Neural progenitor cell (in vitro differentiated cells): ENCODE measurements at regions not wholly inside any gene's neighbourhood (a gene's known extent, or its start where the extent isn't known, plus 50 kb on each side); places are given as distances from the start of the nearest gene placed in this dataset.

Experiments used
- DNase-seq: peaks from one replicate; pipeline ENCODE4 v3.0.0-alpha.2; 2016; ENCODE audit warnings: low spot score
- H2AFZ ChIP-seq: fragments of 200-600 bp; sonication (generic); replicated peaks from 2 replicates; pipeline ENCODE4 v1.6.1; 2016; ENCODE audit warnings: antibody characterized with exemption
- H3F3A ChIP-seq: fragments of 200-600 bp; sonication (generic); 2 replicates; pipeline ENCODE4 v1.6.1; 2016; ENCODE audit warnings: antibody characterized with exemption, low read depth
- H3K27ac ChIP-seq: fragments of 200-600 bp; sonication (generic); 2 replicates; pipeline ENCODE4 v1.5.1; 2016; ENCODE audit warnings: mild to moderate bottlenecking
- H3K27me3 ChIP-seq: fragments of 200-600 bp; sonication (generic); 2 replicates; pipeline ENCODE4 v1.6.1; 2016; ENCODE audit warnings: mild to moderate bottlenecking, moderate library complexity
- H3K36me3 ChIP-seq: fragments of 200-600 bp; sonication (generic); 2 replicates; pipeline ENCODE4 v1.5.1; 2016
- H3K4me1 ChIP-seq: fragments of 200-600 bp; sonication (generic); 2 replicates; pipeline ENCODE4 v1.6.1; 2016; ENCODE audit warnings: mixed run types
- H3K4me2 ChIP-seq: fragments of 200-600 bp; sonication (generic); 2 replicates; pipeline ENCODE4 v1.6.1; 2016
- H3K4me3 ChIP-seq: fragments of 200-600 bp; sonication (generic); 2 replicates; pipeline ENCODE4 v1.5.1; 2016
- H3K79me2 ChIP-seq: fragments of 200-600 bp; sonication (generic); 2 replicates; pipeline ENCODE4 v1.6.1; 2016; ENCODE audit warnings: low read depth
- H3K9ac ChIP-seq: fragments of 200-600 bp; sonication (generic); 2 replicates; pipeline ENCODE4 v1.6.1; 2016
- H3K9me3 ChIP-seq: fragments of 200-600 bp; sonication (generic); 2 replicates; pipeline ENCODE4 v1.5.1; 2016; ENCODE audit warnings: low read depth
- H4K20me1 ChIP-seq: fragments of 200-600 bp; sonication (generic); 2 replicates; pipeline ENCODE4 v1.6.1; 2016; ENCODE audit warnings: low read depth
- H3K27ac Mint-ChIP-seq: 3 replicates; pipeline ENCODE4 v1.8.0; 2021; ENCODE audit warnings: mixed read lengths
- H3K27me3 Mint-ChIP-seq: 2 replicates; pipeline ENCODE4 v1.8.0; 2022; ENCODE audit warnings: low read depth, mild to moderate bottlenecking, inconsistent platforms, moderate library complexity, mixed read lengths; ENCODE audit not compliant: insufficient read depth
- H3K36me3 Mint-ChIP-seq: 3 replicates; pipeline ENCODE4 v1.8.0; 2021; ENCODE audit warnings: mixed read lengths
- H3K4me1 Mint-ChIP-seq: 3 replicates; pipeline ENCODE4 v1.8.0; 2021; ENCODE audit warnings: mixed read lengths
- H3K4me3 Mint-ChIP-seq: 3 replicates; pipeline ENCODE4 v1.8.0; 2021; ENCODE audit warnings: mild to moderate bottlenecking, moderate library complexity, mixed read lengths
- H3K9me3 Mint-ChIP-seq: 3 replicates; pipeline ENCODE4 v1.8.0; 2020; ENCODE audit warnings: mixed read lengths
- EZH2 ChIP-seq: fragments of 200-600 bp; sonication (generic); IDR thresholded peaks from 2 replicates; pipeline ENCODE4 v1.6.1; 2017; ENCODE audit warnings: antibody characterized with exemption, mild to moderate bottlenecking, moderate library complexity
- EZH2phosphoT487 ChIP-seq: fragments of 200-600 bp; sonication (generic); IDR thresholded peaks from 2 replicates; pipeline ENCODE4 v1.6.1; 2017; ENCODE audit warnings: antibody characterized with exemption
- TF ChIP-seq, protein P1 (sequence below): fragments of 200-600 bp; sonication (generic); IDR thresholded peaks from 2 replicates; pipeline ENCODE4 v1.5.1; 2017; ENCODE audit warnings: antibody characterized with exemption, mild to moderate bottlenecking

DNA sequence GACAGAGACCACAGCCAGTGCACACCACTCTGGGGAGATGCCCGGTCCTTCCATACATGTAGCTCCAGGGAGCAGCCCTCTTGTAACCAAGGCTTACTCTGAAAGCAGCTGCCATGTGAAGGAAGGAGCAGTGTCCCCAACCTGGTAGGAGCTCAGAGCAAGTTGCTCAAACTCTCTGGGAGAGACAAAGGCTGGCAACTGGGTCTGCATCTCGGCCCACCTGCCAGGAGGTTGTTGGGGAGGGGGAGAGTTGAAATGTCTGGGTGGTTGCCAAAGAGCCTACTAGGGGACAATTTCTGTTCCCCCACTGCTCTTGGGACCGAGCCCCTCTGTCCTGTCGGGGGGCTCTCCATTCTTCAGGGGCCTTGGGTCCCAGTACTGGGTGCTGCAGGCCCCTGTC, 309.9 kb downstream of the TLE3 start:
- Histone ChIP-seq H3K4me1 (no peaks in the 10 kb centered on the region), H3K4me2 (no peak overlapping the region), H3K9me3 (no peaks in the 10 kb centered on the region), H3K9ac (no peak overlapping the region), H3K4me3 (no peak overlapping the region), H4K20me1 (no peaks in the 10 kb centered on the region), H3K27ac (no peak overlapping the region), H3F3A (no peaks in the 10 kb centered on the region), H3K79me2 (no peaks in the 10 kb centered on the region), H3K27me3 (no peaks in the 10 kb centered on the region), H2AFZ (no peak overlapping the region), H3K36me3 (no peaks in the 10 kb centered on the region)
- Mint-ChIP-seq H3K4me1 (no peaks in the 10 kb centered on the region), H3K27me3 (peaks cover 22% of the 10 kb centered on the region), H3K4me3 (no peak overlapping the region), H3K27ac (no peak overlapping the region), H3K36me3 (no peaks in the 10 kb centered on the region), H3K9me3 (peaks cover 3% of the 10 kb centered on the region)
- TF ChIP-seq EZH2 (no peak), EZH2phosphoT487 (no peak)
- TF ChIP-seq, protein P1, sequence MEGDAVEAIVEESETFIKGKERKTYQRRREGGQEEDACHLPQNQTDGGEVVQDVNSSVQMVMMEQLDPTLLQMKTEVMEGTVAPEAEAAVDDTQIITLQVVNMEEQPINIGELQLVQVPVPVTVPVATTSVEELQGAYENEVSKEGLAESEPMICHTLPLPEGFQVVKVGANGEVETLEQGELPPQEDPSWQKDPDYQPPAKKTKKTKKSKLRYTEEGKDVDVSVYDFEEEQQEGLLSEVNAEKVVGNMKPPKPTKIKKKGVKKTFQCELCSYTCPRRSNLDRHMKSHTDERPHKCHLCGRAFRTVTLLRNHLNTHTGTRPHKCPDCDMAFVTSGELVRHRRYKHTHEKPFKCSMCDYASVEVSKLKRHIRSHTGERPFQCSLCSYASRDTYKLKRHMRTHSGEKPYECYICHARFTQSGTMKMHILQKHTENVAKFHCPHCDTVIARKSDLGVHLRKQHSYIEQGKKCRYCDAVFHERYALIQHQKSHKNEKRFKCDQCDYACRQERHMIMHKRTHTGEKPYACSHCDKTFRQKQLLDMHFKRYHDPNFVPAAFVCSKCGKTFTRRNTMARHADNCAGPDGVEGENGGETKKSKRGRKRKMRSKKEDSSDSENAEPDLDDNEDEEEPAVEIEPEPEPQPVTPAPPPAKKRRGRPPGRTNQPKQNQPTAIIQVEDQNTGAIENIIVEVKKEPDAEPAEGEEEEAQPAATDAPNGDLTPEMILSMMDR, result no peak
- no peak for DNase-seq

DNA sequence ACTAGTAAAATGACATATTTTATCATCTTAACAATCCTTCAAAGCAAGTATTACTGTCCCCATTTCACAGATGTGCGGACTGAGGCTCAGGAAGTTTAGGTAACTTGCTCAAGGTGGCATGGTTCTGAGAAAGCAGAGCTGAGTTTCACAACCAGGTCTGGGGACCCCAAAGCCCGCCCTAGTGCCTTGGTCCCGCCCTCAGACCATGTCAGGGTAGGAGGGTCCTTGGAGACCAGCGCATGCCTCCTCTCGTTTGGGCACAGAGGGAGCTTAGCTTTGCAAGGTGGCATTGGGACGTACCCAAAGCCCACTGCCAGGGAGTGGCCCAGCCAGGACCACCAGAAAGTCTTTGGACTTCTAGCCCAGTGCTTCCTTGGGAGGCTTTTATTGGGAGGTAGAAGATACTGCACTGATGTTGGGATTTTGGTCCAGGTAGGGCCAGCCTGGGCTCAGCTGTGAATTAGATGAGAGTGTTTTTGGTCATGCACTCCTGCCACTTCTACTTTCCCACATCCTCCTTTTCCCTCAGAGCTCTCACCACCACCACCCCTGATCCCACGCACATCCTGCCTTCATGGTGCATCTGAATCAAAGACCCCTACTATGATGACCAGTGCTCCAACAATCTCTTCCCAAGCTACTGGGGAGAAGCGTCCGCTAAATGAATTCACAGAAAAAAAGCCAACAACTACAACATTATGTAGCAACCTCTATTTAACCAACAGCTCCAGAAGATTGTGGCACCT, 307.9 kb downstream of the TLE3 start:
- no peak overlapping the region for H3K9ac ChIP-seq
- H3K27ac ChIP-seq, result no peak overlapping the region
- no peaks in the 10 kb centered on the region for H3K9me3 ChIP-seq
- no peaks in the 10 kb centered on the region for H4K20me1 ChIP-seq
- H3K36me3 Mint-ChIP-seq, result no peaks in the 10 kb centered on the region
- H3K4me1 Mint-ChIP-seq, result peaks cover 8% of the 10 kb centered on the region
- H3K27me3 ChIP-seq, result no peaks in the 10 kb centered on the region
- H3F3A ChIP-seq, result no peaks in the 10 kb centered on the region
- no peak overlapping the region for H2AFZ ChIP-seq
- H3K27me3 Mint-ChIP-seq, result peaks cover 19% of the 10 kb centered on the region
- H3K4me2 ChIP-seq, result no peak overlapping the region
- no peaks in the 10 kb centered on the region for H3K36me3 ChIP-seq
- H3K4me3 ChIP-seq, result no peak overlapping the region
- H3K9me3 Mint-ChIP-seq, result peaks cover 3% of the 10 kb centered on the region
- H3K79me2 ChIP-seq, result no peaks in the 10 kb centered on the region
- H3K27ac Mint-ChIP-seq, result no peak overlapping the region
- H3K4me3 Mint-ChIP-seq, result peak overlapping the region; percentile 25
- H3K4me1 ChIP-seq, result peaks cover under 1% of the 10 kb centered on the region
- no peak for TF ChIP-seq EZH2
- TF ChIP-seq, protein P1, result no peak
- no peak for TF ChIP-seq EZH2phosphoT487
- no peak for DNase-seq

DNA sequence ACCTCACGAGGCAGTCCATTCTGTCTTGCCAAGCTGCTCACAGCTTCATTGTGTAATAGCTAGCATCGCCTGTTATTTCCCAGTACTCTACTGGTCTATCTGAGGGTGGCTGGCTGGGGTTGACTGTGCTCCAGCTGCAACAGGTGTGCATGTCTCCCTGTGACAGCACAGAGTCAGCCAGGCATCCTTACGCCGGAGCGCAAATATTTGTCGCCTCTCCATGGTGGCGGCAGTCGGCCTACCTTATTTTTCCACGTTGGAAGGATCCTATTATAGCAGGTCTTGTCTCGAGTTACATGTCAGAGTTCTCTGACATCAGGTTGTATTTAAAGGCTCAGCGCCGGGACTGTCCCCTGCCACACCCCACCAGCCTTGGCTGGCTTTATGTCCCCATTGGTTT, 307.1 kb downstream of the TLE3 start:
- H3K27ac ChIP-seq, result no peak overlapping the region
- no peak overlapping the region for H3K4me3 Mint-ChIP-seq
- no peak overlapping the region for H3K4me2 ChIP-seq
- DNase-seq, result no peak
- H3K9me3 Mint-ChIP-seq, result no peaks in the 10 kb centered on the region
- no peaks in the 10 kb centered on the region for H3K27me3 ChIP-seq
- H3K27me3 Mint-ChIP-seq, result peaks cover 19% of the 10 kb centered on the region
- no peaks in the 10 kb centered on the region for H3K79me2 ChIP-seq
- no peaks in the 10 kb centered on the region for H4K20me1 ChIP-seq
- no peak overlapping the region for H3K9ac ChIP-seq
- no peak overlapping the region for H3K27ac Mint-ChIP-seq
- no peaks in the 10 kb centered on the region for H3K36me3 Mint-ChIP-seq
- H3K4me3 ChIP-seq, result no peak overlapping the region
- no peaks in the 10 kb centered on the region for H3K36me3 ChIP-seq
- H3K9me3 ChIP-seq, result no peaks in the 10 kb centered on the region
- TF ChIP-seq EZH2 (no peak), EZH2phosphoT487 (no peak)
- TF ChIP-seq, protein P1, result no peak
- H3K4me1 ChIP-seq, result peaks cover 6% of the 10 kb centered on the region
- peaks cover 12% of the 10 kb centered on the region for H3K4me1 Mint-ChIP-seq
- H3F3A ChIP-seq, result no peaks in the 10 kb centered on the region
- no peak overlapping the region for H2AFZ ChIP-seq
